ENCODE measurements at regions not wholly inside any gene's neighbourhood (a gene's known extent, or its start where the extent isn't known, plus 50 kb on each side); places are given as distances from the start of the nearest gene placed in this dataset.

DNA sequence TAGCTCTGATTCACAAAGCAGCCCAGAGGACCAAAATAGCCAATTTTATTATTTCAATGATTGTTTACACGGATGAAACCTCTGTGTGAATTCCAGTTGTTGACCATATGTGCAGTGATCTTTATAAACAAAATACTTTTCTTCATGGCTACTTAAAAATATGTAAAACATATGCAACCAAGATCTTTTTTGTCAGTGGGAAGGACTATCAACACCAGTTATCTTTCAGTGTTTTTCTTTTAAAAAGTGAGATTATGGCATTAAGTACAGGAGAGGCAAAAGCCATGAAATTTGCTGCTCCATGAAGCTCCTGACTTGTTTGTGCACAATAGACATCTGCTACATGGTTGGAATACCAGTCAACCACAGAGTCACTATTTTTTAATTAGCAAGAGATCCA, 184.4 kb downstream of the DKK2 start:
- TF ChIP-seq, protein P1, sequence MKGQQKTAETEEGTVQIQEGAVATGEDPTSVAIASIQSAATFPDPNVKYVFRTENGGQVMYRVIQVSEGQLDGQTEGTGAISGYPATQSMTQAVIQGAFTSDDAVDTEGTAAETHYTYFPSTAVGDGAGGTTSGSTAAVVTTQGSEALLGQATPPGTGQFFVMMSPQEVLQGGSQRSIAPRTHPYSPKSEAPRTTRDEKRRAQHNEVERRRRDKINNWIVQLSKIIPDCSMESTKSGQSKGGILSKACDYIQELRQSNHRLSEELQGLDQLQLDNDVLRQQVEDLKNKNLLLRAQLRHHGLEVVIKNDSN (IDR thresholded peaks at IDR 0.05): no peak
- TF ChIP-seq, protein P2, sequence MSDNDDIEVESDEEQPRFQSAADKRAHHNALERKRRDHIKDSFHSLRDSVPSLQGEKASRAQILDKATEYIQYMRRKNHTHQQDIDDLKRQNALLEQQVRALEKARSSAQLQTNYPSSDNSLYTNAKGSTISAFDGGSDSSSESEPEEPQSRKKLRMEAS (IDR thresholded peaks at IDR 0.05): no peak
- TF ChIP-seq YY1 (IDR thresholded peaks at IDR 0.05; ENCODE audit: low read depth) (no peak), EP300 (IDR thresholded peaks at IDR 0.05; ENCODE audit: borderline replicate concordance) (no peak), TAF1 (IDR thresholded peaks at IDR 0.05; ENCODE audit: low read depth) (no peak), CREB1 (IDR thresholded peaks at IDR 0.05; ENCODE audit: low read depth) (no peak), RAD21 (IDR thresholded peaks at IDR 0.05; ENCODE audit: low read depth) (no peak), FOXM1 (IDR thresholded peaks at IDR 0.05; ENCODE audit: borderline replicate concordance, low read depth) (no peak), ZBTB7A (IDR thresholded peaks at IDR 0.05; ENCODE audit: low read depth) (no peak), NFIC (IDR thresholded peaks at IDR 0.05) (no peak), CEBPB (IDR thresholded peaks at IDR 0.05) (no peak), EGR1 (IDR thresholded peaks at IDR 0.05) (no peak)
- TF ChIP-seq, protein P3, sequence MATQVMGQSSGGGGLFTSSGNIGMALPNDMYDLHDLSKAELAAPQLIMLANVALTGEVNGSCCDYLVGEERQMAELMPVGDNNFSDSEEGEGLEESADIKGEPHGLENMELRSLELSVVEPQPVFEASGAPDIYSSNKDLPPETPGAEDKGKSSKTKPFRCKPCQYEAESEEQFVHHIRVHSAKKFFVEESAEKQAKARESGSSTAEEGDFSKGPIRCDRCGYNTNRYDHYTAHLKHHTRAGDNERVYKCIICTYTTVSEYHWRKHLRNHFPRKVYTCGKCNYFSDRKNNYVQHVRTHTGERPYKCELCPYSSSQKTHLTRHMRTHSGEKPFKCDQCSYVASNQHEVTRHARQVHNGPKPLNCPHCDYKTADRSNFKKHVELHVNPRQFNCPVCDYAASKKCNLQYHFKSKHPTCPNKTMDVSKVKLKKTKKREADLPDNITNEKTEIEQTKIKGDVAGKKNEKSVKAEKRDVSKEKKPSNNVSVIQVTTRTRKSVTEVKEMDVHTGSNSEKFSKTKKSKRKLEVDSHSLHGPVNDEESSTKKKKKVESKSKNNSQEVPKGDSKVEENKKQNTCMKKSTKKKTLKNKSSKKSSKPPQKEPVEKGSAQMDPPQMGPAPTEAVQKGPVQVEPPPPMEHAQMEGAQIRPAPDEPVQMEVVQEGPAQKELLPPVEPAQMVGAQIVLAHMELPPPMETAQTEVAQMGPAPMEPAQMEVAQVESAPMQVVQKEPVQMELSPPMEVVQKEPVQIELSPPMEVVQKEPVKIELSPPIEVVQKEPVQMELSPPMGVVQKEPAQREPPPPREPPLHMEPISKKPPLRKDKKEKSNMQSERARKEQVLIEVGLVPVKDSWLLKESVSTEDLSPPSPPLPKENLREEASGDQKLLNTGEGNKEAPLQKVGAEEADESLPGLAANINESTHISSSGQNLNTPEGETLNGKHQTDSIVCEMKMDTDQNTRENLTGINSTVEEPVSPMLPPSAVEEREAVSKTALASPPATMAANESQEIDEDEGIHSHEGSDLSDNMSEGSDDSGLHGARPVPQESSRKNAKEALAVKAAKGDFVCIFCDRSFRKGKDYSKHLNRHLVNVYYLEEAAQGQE (IDR thresholded peaks at IDR 0.05; ENCODE audit: low read depth): no peak

Data from Ishikawa (cell line).